ENCODE measurements at regions not wholly inside any gene's neighbourhood (a gene's known extent, or its start where the extent isn't known, plus 50 kb on each side); places are given as distances from the start of the nearest gene placed in this dataset.
A peak's percentile ranks its signal among the peaks of the same experiment; 100 is the strongest.

DNA sequence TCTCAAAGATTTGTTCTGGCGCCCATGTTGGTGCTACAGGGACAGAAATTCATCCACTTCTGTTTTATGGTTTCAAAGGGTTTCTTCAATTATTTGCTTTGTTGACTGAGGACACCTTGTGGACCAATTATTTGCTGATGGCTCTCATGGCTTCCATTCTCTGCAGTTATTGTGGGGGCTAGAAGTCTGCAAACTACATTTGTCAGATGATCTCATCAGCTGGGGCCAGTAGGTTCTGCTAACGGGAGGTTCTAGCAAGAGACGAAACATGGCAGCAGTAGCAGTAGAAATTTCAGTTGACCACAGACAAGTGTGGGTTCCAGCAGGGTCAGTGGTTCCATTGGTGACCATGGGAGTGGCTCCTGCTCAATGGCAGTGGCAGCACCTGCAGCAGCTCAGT, 72.8 kb upstream of the BLCAP start:
- ChIA-PET CTCF (no interaction called here), POLR2A (ENCODE audit: low non-redundant PET) (interaction anchor here (0.6 kb wide), 1 partner anchor 402 kb away, joined by 3 read pairs; no protein-coding TSS in a partner anchor)
- TF ChIP-seq, protein P1, sequence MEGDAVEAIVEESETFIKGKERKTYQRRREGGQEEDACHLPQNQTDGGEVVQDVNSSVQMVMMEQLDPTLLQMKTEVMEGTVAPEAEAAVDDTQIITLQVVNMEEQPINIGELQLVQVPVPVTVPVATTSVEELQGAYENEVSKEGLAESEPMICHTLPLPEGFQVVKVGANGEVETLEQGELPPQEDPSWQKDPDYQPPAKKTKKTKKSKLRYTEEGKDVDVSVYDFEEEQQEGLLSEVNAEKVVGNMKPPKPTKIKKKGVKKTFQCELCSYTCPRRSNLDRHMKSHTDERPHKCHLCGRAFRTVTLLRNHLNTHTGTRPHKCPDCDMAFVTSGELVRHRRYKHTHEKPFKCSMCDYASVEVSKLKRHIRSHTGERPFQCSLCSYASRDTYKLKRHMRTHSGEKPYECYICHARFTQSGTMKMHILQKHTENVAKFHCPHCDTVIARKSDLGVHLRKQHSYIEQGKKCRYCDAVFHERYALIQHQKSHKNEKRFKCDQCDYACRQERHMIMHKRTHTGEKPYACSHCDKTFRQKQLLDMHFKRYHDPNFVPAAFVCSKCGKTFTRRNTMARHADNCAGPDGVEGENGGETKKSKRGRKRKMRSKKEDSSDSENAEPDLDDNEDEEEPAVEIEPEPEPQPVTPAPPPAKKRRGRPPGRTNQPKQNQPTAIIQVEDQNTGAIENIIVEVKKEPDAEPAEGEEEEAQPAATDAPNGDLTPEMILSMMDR (conservative IDR thresholded peaks at IDR 0.05; ENCODE audit: low read depth, low read length): no peak
- TF ChIP-seq EZH2 (IDR thresholded peaks at IDR 0.05; ENCODE audit: borderline replicate concordance, low read depth, low read length, poor library complexity, severe bottlenecking): no peak
- Histone ChIP-seq H3K27me3 (replicated peaks; ENCODE audit: insufficient read depth, low read depth, low read length, poor library complexity) (no peaks in the 10 kb centered on the region), H3K4me3 (ENCODE audit: low read depth, low read length, poor library complexity, severe bottlenecking) (no peak overlapping the region), H3K4me1 (ENCODE audit: insufficient read depth, low read length, poor library complexity, severe bottlenecking) (peaks cover 16% of the 10 kb centered on the region), H3K27ac (ENCODE audit: low read depth, low read length, poor library complexity, severe bottlenecking) (no peak overlapping the region), H3K36me3 (ENCODE audit: insufficient read depth, low read length, poor library complexity, severe bottlenecking) (no peaks in the 10 kb centered on the region), H3K9me3 (ENCODE audit: low read depth, low read length, poor library complexity, severe bottlenecking) (no peaks in the 10 kb centered on the region)
- intact Hi-C loops (cut with micrococcal nuclease; ENCODE audit: unreplicated experiment): no loop called here
- no TSS peak for BruUV-seq (replicated peaks)
- no peak for DNase-seq (ENCODE audit: low spot score)

DNA sequence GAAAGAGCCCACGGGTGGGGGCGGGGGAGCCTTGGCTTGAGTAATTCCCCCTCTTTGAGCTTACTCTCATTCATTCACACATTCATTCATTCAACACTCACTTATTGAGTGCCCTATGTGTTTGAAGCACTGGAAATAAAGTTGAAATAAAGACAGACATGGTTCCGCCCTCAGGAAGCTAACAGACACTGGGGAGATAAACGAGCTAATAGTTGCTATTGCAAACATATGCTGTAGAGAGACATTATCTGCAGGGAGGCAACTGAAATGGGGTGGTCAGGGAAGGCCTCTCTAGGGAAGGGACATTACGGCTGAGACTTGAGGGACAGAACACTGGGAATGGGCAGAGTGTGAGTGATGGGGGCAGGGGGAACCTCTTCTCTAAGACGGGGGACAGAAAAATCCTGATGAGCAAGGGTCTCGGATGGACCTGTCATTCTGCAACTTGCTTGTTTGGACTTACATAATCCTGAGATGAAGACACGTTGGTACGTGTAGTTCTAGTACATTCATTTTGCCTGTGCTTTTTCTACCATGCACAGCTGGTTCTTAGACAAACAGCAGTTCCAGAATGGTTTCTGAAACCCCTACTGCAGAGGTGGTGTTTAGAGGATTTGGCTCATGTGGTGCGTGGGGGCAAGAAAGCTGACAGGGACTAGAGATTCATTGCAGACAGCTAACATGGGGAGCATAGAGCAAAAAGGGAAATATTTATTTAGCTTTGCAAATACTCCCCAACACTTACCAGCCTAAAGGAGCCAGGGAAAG, 71.1 kb upstream of the BLCAP start:
- CTCF ChIA-PET: interaction anchor here (0.6 to 0.7 kb wide), 2 partner anchors 17 to 887 kb away, joined by 3 to 7 read pairs; no protein-coding TSS in a partner anchor
- TF ChIP-seq, protein P1 (conservative IDR thresholded peaks at IDR 0.05; ENCODE audit: low read depth, low read length): no peak
- no peak for TF ChIP-seq EZH2 (IDR thresholded peaks at IDR 0.05; ENCODE audit: borderline replicate concordance, low read depth, low read length, poor library complexity, severe bottlenecking)
- Histone ChIP-seq H3K27ac (ENCODE audit: low read depth, low read length, poor library complexity, severe bottlenecking) (no peak overlapping the region), H3K9me3 (ENCODE audit: low read depth, low read length, poor library complexity, severe bottlenecking) (no peaks in the 10 kb centered on the region), H3K27me3 (replicated peaks; ENCODE audit: insufficient read depth, low read depth, low read length, poor library complexity) (no peaks in the 10 kb centered on the region), H3K4me1 (ENCODE audit: insufficient read depth, low read length, poor library complexity, severe bottlenecking) (peaks cover 16% of the 10 kb centered on the region), H3K36me3 (ENCODE audit: insufficient read depth, low read length, poor library complexity, severe bottlenecking) (no peaks in the 10 kb centered on the region), H3K4me3 (ENCODE audit: low read depth, low read length, poor library complexity, severe bottlenecking) (peak overlapping the region; percentile 26)
- POLR2A ChIA-PET (ENCODE audit: low non-redundant PET): no interaction called here
- BruUV-seq (replicated peaks): no TSS peak
- intact Hi-C loops (cut with micrococcal nuclease; ENCODE audit: unreplicated experiment): no loop called here
- no peak for DNase-seq (ENCODE audit: low spot score)

- H3K4me3 ChIP-seq (ENCODE audit: low read depth, low read length, poor library complexity, severe bottlenecking): peak overlapping the region; percentile 26
- no peaks in the 10 kb centered on the region for H3K27me3 ChIP-seq (replicated peaks; ENCODE audit: insufficient read depth, low read depth, low read length, poor library complexity)
- no peaks in the 10 kb centered on the region for H3K9me3 ChIP-seq (ENCODE audit: low read depth, low read length, poor library complexity, severe bottlenecking)
- TF ChIP-seq, protein P1 (conservative IDR thresholded peaks at IDR 0.05; ENCODE audit: low read depth, low read length): no peak
- TF ChIP-seq EZH2 (IDR thresholded peaks at IDR 0.05; ENCODE audit: borderline replicate concordance, low read depth, low read length, poor library complexity, severe bottlenecking): no peak
- DNase-seq (ENCODE audit: low spot score): peak; percentile 41
- no peaks in the 10 kb centered on the region for H3K36me3 ChIP-seq (ENCODE audit: insufficient read depth, low read length, poor library complexity, severe bottlenecking)
- no TSS peak for BruUV-seq (replicated peaks)
- peaks cover 16% of the 10 kb centered on the region for H3K4me1 ChIP-seq (ENCODE audit: insufficient read depth, low read length, poor library complexity, severe bottlenecking)
- intact Hi-C loops (cut with micrococcal nuclease; ENCODE audit: unreplicated experiment): no loop called here
- ChIA-PET POLR2A (ENCODE audit: low non-redundant PET) (no interaction called here), CTCF (interaction anchor here (0.7 kb wide), 1 partner anchor 887 kb away, joined by 7 read pairs; no protein-coding TSS in a partner anchor)
- H3K27ac ChIP-seq (ENCODE audit: low read depth, low read length, poor library complexity, severe bottlenecking): no peak overlapping the region
These were observed 70.4 kb upstream of the BLCAP start for GRCh38 chr20:37598100-37598543.

Measured in A673 (cell line).